ENCODE measurements at regions not wholly inside any gene's neighbourhood (a gene's known extent, or its start where the extent isn't known, plus 50 kb on each side); places are given as distances from the start of the nearest gene placed in this dataset.
"Not testable (repeated sequence)": the region's sequence is repeated elsewhere in the genome, so short reads cannot be mapped to it uniquely, and the experiment has no call there.

GRCh38 chr5:83802686-83803085 is 82.0 kb upstream of the HAPLN1 start:
- Histone ChIP-seq H3K4me3 (IDR thresholded peaks at IDR 0.05; ENCODE audit: insufficient read depth, low read depth, low read length) (no peak overlapping the region), H4K20me1 (ENCODE audit: insufficient read depth) (no peaks in the 10 kb centered on the region), H3K36me3 (ENCODE audit: insufficient read depth) (no peaks in the 10 kb centered on the region), H3K9ac (no peak overlapping the region), H3K4me1 (ENCODE audit: low read depth, poor library complexity, severe bottlenecking) (no peaks in the 10 kb centered on the region), H3K4me2 (no peak overlapping the region), H3K27me3 (ENCODE audit: insufficient read depth, low read depth) (no peaks in the 10 kb centered on the region), H2AFZ (ENCODE audit: low read depth) (no peak overlapping the region), H3K27ac (no peak overlapping the region), H3K79me2 (ENCODE audit: insufficient read depth, low read depth) (no peaks in the 10 kb centered on the region)
- TF ChIP-seq CTCF (conservative IDR thresholded peaks at IDR 0.05; ENCODE audit: low read depth, low read length) = no peak

GRCh38 chr5:83800201-83800600 is 79.5 kb upstream of the HAPLN1 start:
- H4K20me1 ChIP-seq (ENCODE audit: insufficient read depth) = no peaks in the 10 kb centered on the region

GRCh38 chr5:83799020-83799419 is 78.4 kb upstream of the HAPLN1 start:
- not testable (repeated sequence) for H3K4me2 ChIP-seq; H4K20me1 ChIP-seq (ENCODE audit: insufficient read depth); H3K27me3 ChIP-seq (ENCODE audit: insufficient read depth, low read depth); H3K36me3 ChIP-seq (ENCODE audit: insufficient read depth); H3K79me2 ChIP-seq (ENCODE audit: insufficient read depth, low read depth); H3K4me1 ChIP-seq (ENCODE audit: low read depth, poor library complexity, severe bottlenecking); H3K9ac ChIP-seq; H3K27ac ChIP-seq; H2AFZ ChIP-seq (ENCODE audit: low read depth); H3K4me3 ChIP-seq (IDR thresholded peaks at IDR 0.05; ENCODE audit: insufficient read depth, low read depth, low read length)

More at GRCh38 chr5:83800201-83800600, 79.5 kb upstream of the HAPLN1 start:
- Histone ChIP-seq H3K4me3 (IDR thresholded peaks at IDR 0.05; ENCODE audit: insufficient read depth, low read depth, low read length) (no peak overlapping the region), H3K4me1 (ENCODE audit: low read depth, poor library complexity, severe bottlenecking) (no peaks in the 10 kb centered on the region), H3K9ac (no peak overlapping the region), H2AFZ (ENCODE audit: low read depth) (no peak overlapping the region), H3K36me3 (ENCODE audit: insufficient read depth) (no peaks in the 10 kb centered on the region), H3K4me2 (no peak overlapping the region), H3K79me2 (ENCODE audit: insufficient read depth, low read depth) (no peaks in the 10 kb centered on the region), H3K27ac (no peak overlapping the region), H3K27me3 (ENCODE audit: insufficient read depth, low read depth) (no peaks in the 10 kb centered on the region)
- TF ChIP-seq CTCF (conservative IDR thresholded peaks at IDR 0.05; ENCODE audit: low read depth, low read length) = no peak

- Histone ChIP-seq H3K9ac (no peak overlapping the region), H3K4me2 (no peak overlapping the region), H3K27me3 (ENCODE audit: insufficient read depth, low read depth) (no peaks in the 10 kb centered on the region), H3K27ac (no peak overlapping the region), H2AFZ (ENCODE audit: low read depth) (no peak overlapping the region), H4K20me1 (ENCODE audit: insufficient read depth) (no peaks in the 10 kb centered on the region), H3K79me2 (ENCODE audit: insufficient read depth, low read depth) (no peaks in the 10 kb centered on the region), H3K4me3 (IDR thresholded peaks at IDR 0.05; ENCODE audit: insufficient read depth, low read depth, low read length) (no peak overlapping the region), H3K36me3 (ENCODE audit: insufficient read depth) (no peaks in the 10 kb centered on the region), H3K4me1 (ENCODE audit: low read depth, poor library complexity, severe bottlenecking) (no peaks in the 10 kb centered on the region)
- TF ChIP-seq CTCF (conservative IDR thresholded peaks at IDR 0.05; ENCODE audit: low read depth, low read length) = no peak
Observed at GRCh38 chr5:83789371-83789770, 68.7 kb upstream of the HAPLN1 start.

- no peaks in the 10 kb centered on the region for H3K79me2 ChIP-seq (ENCODE audit: insufficient read depth, low read depth)
- no peak overlapping the region for H3K4me3 ChIP-seq (IDR thresholded peaks at IDR 0.05; ENCODE audit: insufficient read depth, low read depth, low read length)
- H4K20me1 ChIP-seq (ENCODE audit: insufficient read depth) = no peaks in the 10 kb centered on the region
- H3K4me2 ChIP-seq = no peak overlapping the region
- no peak for TF ChIP-seq CTCF (conservative IDR thresholded peaks at IDR 0.05; ENCODE audit: low read depth, low read length)
- no peaks in the 10 kb centered on the region for H3K27me3 ChIP-seq (ENCODE audit: insufficient read depth, low read depth)
- no peak overlapping the region for H3K9ac ChIP-seq
- no peaks in the 10 kb centered on the region for H3K36me3 ChIP-seq (ENCODE audit: insufficient read depth)
- no peak overlapping the region for H3K27ac ChIP-seq
- no peaks in the 10 kb centered on the region for H3K4me1 ChIP-seq (ENCODE audit: low read depth, poor library complexity, severe bottlenecking)
- no peak overlapping the region for H2AFZ ChIP-seq (ENCODE audit: low read depth)
Observed at GRCh38 chr5:83787631-83788030, 67.0 kb upstream of the HAPLN1 start.

Measured in KMS-11 (cell line).